GM18861 (cell line): ENCODE measurements at regions not wholly inside any gene's neighbourhood (a gene's known extent, or its start where the extent isn't known, plus 50 kb on each side); places are given as distances from the start of the nearest gene placed in this dataset.
"Not testable (repeated sequence)": the region's sequence is repeated elsewhere in the genome, so short reads cannot be mapped to it uniquely, and the experiment has no call there.

Experiments used
- ATAC-seq: cut with Tn5 transposase; IDR thresholded peaks from one replicate; pipeline ENCODE4 v1.9.1; 2021; ENCODE audit not compliant: unreplicated experiment

DNA sequence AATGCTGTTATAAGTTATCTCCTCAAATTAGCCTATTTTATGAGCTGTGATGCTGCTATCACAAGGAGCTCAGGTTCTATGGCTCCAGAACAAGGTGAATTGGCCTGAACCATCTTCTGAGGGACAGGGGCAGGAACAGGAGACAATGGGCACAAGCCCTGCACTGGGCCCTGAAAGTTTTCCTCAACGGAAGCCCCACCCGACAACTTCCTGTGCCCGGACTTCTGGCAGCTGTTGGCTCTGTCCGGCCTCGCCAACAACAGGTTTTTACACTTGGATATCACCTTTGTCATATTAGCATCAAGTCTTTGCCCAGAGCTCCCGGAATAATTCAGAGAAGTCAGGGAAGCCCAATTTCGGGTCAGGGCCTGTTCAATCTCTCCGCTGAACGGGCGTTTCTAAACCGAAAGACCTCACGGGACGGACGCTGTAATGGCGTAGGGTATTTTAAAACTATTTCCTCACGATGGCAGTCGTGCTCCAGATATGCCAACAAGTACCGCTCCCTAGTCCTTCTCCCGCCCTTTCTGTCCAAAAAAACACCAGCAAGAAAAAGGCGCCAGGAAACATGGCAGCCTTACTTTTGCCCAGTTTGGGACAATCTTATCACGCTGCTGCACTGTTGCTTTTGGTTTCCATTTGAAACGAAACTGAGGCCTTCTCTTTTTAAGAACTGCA lies 201.0 kb upstream of the STK26 start:
- ATAC-seq: peak; percentile 83

DNA sequence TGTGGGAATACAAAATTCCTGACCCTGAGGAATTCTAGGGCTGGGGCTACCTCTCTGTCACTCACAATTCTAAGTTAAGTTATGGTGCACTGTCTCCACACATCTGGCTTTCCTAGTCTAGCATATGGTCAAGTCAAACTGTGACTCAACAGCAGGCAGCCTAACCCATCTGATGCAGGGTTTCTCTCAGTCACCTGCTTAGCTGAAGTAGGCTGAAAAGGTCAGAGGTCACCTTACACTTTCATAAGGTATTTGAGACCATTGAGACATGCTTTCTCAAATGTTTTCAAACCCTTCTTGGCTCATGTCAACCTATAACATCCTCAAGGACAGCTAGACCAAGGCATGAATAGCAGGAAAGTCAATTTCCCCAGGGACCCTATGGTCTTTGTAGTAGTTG lies 196.5 kb upstream of the STK26 start:
- no peak for ATAC-seq

DNA sequence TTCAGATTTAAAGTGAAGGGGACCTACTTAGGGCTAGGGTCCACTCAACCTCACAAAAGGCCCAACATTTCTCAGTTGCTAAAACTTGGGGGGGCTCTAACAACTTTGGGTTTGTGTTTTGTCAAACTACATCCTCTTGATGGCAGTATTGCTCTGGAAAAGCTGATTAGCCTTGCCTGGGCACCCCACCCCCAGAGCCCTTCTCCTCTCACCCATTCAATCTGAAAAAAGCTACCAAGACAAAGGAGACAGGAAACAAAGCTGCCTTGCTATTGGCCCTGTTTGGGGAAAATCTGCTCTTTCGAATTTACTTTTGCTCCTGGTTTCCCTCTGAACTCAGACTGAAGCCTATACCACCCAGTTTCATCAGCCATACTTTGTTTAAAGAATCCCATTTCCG lies 195.2 kb upstream of the STK26 start:
- ATAC-seq: no peak

DNA sequence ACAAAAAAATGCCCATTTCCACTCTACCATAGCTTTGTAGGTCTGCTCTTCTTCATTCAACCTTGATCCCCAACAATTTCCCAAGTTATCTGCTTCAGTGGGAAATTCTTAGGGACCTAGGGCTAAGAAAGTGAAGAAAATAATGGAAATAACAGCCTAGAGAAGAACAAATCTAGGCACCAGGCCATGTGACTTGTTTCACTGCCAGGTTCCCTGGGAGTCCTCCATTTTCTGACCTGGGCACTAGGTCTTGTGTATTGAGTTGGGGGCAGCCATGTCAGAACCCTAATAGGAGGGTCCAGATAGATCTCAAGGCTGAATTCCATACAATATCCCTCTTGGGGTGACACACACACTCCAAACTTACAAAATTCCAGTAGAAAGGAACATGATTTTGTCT lies 194.6 kb upstream of the STK26 start:
- ATAC-seq: no peak

DNA sequence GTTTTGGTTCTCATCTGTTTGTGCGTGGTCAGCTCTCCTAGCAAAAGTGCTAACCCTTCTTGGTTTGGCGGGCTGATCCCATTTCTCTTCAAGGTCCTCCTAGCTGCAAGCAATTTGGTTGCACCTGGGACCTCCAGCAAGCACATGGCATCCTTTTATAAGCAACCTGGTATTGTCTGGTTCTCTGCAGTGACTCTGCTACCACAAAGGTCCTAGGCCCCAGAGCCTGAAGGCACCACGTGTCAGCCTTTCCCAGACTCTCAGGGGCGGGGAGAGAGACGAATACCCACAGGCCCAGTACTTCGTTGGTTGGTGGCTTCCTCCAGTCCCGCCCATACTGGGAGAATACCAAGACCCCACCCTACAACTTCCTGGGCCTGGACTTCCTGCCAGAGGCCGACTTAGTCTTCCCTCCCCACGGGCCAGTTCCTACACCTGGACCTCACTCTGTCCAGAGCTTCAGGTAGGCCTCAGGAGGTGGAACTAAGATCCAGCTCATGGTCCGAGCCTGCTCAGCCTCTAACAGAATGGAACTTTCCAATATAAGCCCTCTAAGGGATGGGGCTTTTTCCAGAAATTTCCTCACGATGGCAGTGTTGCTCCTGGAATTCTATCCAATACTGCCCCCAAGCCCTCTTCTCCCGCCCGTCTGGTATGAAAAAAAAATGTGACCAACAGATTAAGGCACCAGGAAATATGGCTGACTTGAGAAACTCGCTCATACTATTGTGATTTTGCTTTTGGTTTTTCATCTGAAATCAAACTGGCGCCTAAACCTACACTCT lies 192.5 kb upstream of the STK26 start:
- peak; percentile 40 for ATAC-seq

DNA sequence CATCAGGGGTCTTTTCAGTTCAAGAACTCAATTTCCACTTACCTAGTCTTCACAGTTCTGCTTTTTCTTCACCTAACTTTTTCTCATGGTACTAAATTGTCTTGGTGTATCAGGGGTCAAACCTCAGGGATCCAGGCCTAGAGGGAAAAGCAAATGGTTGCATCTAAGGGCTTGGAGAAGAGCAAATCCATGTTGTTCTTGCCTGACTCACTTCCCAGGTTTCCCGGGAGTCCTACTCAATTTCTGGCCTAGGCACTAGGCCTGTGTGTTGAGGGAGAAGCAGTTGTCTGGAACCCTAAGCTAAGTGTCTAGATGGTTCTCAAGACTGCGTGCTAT lies 191.9 kb upstream of the STK26 start:
- ATAC-seq: no peak

DNA sequence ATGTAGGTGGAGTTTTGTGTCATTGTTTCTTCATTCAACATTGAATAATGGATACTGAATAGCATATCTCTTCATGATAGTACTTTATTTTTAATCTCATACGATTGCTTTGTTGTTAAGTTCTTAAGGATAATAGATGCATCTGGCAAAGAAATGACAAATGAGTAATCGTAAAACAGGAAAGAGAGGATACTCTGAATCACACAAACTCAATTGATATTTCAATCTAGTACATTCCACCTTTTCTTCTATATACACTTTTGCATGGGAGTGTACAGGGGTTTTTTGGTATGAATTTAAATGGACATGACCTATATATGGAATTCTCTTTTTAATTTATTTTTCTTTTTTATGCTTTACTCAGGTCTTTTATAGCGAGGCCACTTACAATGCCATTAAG lies 186.9 kb upstream of the STK26 start:
- no peak for ATAC-seq

DNA sequence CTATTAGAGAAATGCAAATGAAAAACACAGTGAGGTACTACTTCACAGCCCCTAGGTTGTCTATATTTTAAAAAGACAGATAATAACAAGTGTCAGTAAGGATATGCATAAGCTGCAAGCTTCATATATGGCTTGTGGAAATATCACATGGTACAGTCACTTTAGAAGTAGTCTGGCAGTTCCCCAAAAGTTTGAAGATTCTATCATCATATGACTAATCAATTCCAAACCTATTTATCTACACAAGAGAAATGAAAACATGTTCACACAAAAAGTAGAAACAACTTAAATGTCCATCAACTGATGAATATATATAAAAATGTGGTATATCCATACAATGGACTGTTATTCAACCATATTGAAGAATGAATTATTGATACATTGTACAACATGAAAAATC lies 185.8 kb upstream of the STK26 start:
- no peak for ATAC-seq

DNA sequence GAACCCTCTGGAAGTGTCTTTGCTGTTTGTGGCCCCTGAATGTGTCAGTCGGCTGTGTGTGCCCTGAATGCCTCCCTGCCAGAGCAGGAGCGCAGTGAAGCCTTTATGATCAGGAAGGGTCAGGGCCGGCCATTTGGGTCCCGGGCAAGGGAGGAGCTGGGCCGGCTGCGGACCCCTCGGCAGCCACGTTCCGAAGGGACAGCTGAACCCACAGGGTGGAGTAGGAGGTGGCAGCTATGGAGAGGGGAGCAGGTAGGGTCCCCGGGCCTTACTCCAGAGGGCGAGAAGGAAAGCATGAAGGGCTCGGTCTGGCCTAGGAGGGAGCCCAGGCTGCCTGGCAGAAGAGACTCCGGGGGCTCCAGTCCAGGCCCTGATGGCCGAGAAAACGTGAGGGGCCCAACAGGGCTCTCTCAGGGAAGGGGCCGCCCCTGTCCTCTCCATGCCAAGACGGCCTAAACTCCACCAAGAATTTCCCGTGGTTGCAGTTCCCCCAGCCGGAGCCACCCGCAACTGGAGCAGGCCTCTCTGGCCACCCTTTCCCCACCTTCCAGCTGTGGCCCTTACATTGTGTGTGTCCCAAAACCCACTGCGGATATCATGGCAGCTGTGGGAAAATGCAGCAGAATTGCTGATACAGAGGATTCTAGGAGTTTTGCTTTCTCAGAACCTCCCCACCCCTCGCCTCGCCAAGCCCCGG lies 182.2 kb upstream of the STK26 start:
- ATAC-seq: no peak

DNA sequence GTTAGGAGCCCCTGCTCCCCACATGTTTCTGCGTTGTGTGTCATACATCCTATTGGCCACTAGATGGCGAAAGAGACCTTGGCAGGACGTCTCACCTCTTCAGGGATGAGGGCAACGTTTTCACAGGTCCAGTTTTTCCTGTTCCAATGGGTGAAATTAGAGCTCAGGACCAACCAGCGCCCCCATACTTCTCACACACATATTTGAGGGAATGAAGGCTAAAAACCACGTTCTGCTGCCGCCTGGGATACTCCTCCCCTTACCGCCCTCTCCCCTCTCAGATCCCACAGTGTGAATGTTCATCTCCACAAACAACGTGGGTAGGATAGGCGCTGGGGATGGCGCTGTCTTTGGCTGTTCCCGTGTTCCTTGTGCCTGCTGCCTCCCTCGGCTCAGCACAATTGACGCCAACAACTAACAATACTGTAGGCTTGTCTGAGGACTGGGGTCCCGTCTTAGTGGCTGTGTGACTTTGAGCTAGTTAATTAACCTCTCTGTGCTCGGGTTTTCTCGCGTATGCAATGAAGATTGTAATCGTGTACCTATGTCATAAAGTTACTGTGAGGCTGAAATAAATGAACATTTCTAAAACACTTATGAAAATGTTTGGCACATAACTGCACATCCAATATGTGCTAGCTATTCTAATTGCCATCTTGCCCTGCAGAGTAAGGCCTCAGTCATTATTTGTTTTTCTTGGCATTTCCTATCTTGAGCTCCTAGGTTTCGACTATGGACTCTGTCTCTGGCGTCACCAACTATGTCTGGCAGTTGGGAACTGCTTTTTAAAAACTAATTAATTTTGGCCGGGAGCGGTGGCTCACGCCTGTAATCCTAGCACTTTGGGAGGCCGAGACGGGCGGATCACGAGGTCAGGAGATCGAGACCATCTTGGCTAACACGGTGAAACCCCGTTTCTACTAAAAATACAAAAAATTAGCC lies 181.3 kb upstream of the STK26 start:
- no peak for ATAC-seq

DNA sequence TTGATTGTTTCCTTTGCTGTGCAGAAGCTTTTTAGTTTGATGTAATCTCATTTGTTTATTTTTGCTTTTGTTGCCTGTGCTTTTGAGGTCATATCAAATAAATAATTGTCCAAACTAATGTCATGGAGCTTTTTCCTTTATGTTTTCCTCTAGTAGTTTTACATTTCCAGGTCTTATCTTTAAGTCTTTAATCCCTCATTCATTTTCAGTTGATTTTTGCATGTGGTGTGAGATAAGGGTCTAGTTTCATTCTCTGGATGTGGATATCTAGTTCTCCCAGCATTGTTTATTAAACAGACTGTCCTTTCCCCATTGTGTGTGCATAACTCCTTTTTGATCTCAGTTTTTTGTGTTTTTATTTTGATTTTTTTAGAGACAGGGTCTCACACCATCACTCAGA lies 179.1 kb upstream of the STK26 start:
- ATAC-seq: no peak

DNA sequence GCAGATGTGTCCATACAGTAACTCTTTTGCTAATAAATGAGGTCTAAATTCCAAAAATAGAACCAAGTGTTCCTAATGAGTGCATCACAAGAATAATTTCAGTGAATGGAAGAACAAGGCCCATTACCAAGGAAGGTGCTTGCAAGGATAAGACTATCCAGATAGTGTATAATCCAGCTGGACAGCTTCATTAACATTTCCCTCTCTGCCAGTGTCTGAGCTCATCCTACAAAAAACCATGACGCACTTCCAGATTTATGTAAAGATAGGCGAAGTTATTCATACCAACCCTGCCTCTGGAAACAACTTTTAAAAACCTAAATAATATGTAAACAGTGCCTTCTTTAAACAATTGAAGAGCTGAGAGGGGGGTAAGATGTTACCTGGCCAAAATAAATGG lies 177.9 kb upstream of the STK26 start:
- no peak for ATAC-seq

DNA sequence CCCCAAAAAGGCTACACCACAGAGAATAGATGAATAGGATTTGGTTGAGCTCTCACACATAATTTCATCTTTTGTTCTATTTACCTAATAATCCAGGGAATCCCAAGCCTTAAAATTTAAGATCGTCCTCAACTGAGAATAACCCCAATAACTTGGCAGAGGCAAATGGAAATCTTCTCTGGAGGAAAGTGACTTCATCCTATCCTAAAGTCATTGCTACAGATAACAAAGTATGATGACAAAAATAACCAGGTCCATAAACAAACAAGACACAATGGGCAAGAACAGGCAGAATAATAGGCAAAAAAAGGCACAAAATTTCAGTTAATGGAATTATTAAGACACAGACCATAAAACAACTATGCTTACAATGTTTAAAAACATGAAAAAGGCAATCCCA lies 177.3 kb upstream of the STK26 start:
- ATAC-seq: no peak

DNA sequence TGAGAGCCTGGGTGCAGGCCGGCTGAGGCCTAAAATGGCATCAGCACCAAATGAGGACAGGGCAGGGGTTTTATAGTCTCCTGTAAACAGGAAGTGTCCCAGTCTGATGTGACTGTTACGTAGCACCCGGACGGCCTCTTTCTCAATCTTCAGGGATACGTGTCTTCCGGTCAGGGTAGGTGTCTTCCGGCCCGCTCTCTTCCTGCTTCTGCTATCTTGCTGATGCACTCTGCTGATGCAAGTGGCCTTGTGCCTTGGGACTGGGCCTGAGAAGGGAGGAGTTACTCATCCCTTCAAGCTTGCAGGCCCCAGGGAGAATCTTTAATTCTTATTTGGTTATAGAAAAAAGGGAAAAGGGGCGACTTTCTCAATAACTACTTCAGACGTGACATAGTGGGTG lies 172.1 kb upstream of the STK26 start:
- ATAC-seq: not testable (repeated sequence)

DNA sequence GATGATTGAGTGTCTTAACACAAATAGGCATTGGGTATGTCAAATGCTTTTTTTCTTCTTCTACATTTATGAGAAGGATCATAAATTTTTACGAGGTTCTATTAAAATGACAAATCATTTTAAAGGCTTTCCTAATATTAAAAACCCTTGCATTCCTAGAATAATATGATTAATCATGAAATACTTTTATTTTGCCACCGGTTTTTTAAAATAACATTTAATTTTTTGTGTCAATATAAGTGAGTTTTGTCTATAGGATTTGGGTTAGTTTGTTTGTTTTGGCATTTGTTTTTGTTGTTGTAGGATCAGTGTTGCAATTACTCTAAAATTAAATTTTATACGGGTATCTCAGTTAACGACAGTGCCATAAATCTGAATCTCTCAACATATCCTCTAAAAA lies 169.7 kb upstream of the STK26 start:
- ATAC-seq: no peak

DNA sequence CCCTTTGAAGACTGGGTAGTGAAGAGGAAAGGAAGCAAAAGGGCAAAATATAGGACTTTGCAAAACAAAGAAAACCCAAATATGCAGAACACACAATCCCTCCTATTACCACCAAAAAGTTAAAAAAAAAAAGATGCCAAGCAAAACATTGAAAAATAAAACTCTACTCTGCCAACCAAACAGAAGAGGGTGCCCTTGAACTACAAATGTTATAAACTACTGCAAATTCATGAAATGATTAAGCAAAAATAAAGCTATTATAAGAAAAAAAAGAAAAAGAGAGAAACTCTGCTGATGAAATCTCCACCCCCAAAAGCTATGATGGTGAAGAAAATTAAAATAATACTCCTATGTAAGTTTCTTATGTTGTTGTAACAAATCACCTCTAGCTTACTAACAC lies 168.5 kb upstream of the STK26 start:
- ATAC-seq: no peak

DNA sequence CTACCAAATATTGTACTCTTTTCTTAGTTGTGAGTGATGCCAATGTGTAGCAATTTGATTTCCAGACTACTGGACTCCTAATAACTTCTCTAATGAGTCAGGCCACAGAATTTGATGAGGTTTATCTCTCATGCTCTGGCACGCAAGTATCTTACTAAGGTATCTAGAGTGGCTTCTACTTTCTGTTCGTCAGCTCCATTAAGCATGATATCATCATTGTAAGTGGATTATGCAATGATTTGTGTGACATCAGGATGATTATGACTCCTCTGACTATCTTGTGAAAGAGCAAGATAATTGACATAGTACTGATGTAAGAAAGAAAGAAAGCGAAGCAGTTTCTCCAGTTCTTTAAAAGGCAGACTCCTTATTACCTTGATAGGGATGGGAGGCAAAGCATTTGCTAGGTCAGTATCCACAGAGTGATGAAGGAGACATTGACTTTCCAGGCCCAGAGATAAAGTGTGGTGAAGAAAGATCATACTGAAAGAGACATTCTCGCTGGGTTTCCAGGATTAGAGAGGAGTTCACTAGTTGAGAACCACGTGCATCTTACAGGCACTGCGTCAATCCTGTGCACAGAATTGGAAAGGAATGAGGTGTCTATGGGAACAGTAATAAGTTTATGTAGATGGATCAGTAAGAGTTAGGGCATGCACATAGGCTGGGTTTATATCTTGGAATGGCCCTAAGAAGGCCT lies 161.9 kb upstream of the STK26 start:
- ATAC-seq: no peak

DNA sequence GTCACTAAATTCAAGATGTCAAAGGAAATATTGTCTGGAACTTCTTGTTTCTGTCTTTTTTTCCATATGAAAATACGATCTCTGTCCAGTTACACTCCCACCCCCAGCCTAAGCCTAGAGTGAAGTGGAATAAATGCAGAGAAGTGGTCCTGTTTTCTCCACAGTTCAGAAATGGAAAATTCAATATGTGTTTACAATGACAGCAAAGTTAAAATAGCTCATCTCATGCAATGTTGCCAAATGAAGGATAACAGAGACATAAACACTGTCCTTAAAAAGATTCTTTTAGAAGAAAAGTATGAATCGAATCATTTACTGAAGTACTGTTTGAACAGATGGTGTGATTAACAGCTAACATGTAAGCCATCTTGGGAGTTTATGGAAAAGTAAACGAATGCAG lies 160.8 kb upstream of the STK26 start:
- ATAC-seq: no peak

DNA sequence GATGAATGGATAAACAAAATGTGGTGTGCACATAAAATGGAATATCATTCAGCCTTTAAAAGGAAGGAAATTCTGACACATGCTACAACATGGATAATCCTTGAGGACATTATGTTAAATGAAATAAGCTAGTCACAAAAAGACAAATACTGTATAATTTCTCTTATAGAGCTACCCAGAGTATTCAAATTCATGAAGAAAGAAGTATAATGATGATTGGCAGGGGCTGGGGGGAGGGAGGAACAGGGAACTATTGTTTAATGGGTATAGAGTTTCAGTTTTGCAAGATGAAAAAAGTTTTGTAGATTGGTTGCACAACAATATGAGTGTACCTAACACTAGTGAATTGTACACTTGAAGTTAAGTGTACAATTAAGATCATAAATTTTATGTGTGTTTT lies 153.9 kb upstream of the STK26 start:
- ATAC-seq: no peak

DNA sequence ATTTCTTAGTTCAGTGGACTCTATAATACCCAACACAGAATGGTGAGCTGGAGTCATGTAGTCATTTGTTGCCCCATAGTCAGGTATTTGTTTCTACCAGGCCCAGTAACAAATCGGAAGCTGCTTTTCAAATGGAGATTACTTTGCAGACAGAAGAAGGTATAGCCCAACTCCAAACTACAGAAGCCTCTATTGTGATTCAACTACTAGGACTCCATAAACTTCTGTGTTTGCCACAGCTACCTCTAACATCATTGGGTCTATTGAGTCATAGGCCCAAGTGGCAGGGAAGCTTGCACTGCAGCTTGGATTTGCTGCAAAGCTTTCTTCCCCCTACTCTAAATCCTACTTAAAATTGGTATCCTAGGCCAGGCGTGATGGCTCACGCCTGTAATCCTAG lies 148.8 kb upstream of the STK26 start:
- ATAC-seq: no peak

DNA sequence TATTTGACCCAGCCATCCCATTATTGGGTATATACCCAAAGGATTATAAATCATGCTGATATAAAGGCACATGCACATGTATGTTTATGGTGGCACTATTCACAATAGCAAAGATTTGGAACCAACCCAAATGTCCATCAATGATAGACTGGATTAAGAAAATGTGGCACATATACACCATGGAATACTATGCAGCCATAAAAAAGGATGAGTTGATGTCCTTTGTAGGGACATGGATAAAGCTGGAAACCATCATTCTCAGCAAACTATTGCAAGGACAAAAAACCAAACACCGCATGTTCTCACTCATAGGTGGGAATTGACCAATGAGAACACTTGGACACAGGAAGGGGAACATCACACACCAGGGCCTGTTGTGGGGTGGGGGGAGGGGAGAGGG lies 147.3 kb upstream of the STK26 start:
- not testable (repeated sequence) for ATAC-seq
